Ammon's horn (tissue), 1 donor: ENCODE measurements at regions not wholly inside any gene's neighbourhood (a gene's known extent, or its start where the extent isn't known, plus 50 kb on each side); places are given as distances from the start of the nearest gene placed in this dataset.
A peak's percentile ranks its signal among the peaks of the same experiment; 100 is the strongest.
"Not testable (repeated sequence)": the region's sequence is repeated elsewhere in the genome, so short reads cannot be mapped to it uniquely, and the experiment has no call there.

ENCODE experiments used
- DNase-seq: peaks from one replicate; pipeline ENCODE4 v3.0.0-alpha.2; 2016; ENCODE audit warnings: low spot score

- DNase-seq, result not testable (repeated sequence)
Measured at GRCh38 chr5:96097488-96097887, 135.8 kb upstream of the ELL2 start.

GRCh38 chr5:96096724-96097123, 135.1 kb upstream of the ELL2 start:
- DNase-seq, result no peak

- no peak for DNase-seq
Measured at GRCh38 chr5:96094904-96095303, 133.3 kb upstream of the ELL2 start.

GRCh38 chr5:96093890-96094381, 132.3 kb upstream of the ELL2 start:
- no peak for DNase-seq

GRCh38 chr5:96093340-96093739, 131.7 kb upstream of the ELL2 start:
- no peak for DNase-seq

GRCh38 chr5:96091874-96092273, 130.2 kb upstream of the ELL2 start:
- DNase-seq, result no peak

GRCh38 chr5:96090215-96090614, 128.6 kb upstream of the ELL2 start:
- no peak for DNase-seq

GRCh38 chr5:96088706-96089498, 127.3 kb upstream of the ELL2 start:
- DNase-seq, result peak; percentile 67

GRCh38 chr5:96087939-96088338, 126.3 kb upstream of the ELL2 start:
- DNase-seq, result no peak

GRCh38 chr5:96084874-96085506, 123.3 kb upstream of the ELL2 start:
- no peak for DNase-seq

GRCh38 chr5:96083361-96083881, 121.8 kb upstream of the ELL2 start:
- no peak for DNase-seq

- DNase-seq, result peak; percentile 62
Measured at GRCh38 chr5:96081276-96081858, 119.7 kb upstream of the ELL2 start.

GRCh38 chr5:96080557-96080956, 118.9 kb upstream of the ELL2 start:
- DNase-seq, result no peak

GRCh38 chr5:96079962-96080361, 118.3 kb upstream of the ELL2 start:
- no peak for DNase-seq

GRCh38 chr5:96079075-96079474, 117.4 kb upstream of the ELL2 start:
- peak; percentile 47 for DNase-seq

GRCh38 chr5:96076451-96076850, 114.8 kb upstream of the ELL2 start:
- DNase-seq, result no peak

GRCh38 chr5:96075579-96076289, 114.1 kb upstream of the ELL2 start:
- DNase-seq, result no peak

- no peak for DNase-seq
Measured at GRCh38 chr5:96074870-96075269, 113.2 kb upstream of the ELL2 start.

- no peak for DNase-seq
Measured at GRCh38 chr5:96074460-96074859, 112.8 kb upstream of the ELL2 start.

GRCh38 chr5:96072791-96073165, 111.1 kb upstream of the ELL2 start:
- DNase-seq, result no peak

GRCh38 chr5:96072138-96072790, 110.6 kb upstream of the ELL2 start:
- DNase-seq, result no peak
